HL-60 (cell line): ENCODE measurements at regions not wholly inside any gene's neighbourhood (a gene's known extent, or its start where the extent isn't known, plus 50 kb on each side); places are given as distances from the start of the nearest gene placed in this dataset.

ENCODE experiments used
- DNase-seq, 2 experiments: peaks; one replicate each; pipeline ENCODE4 v3.0.0-alpha.2; 2010 to 2020; ENCODE audit warnings: low read depth in 1 of 2, low spot score in 1 of 2
- H3K27ac ChIP-seq: fragments of 250-450 bp; sonication (Bioruptor Pico); replicated peaks from 2 replicates; pipeline ENCODE4 v1.5.1; 2020; ENCODE audit warnings: mild to moderate bottlenecking, moderate library complexity
- H3K27me3 ChIP-seq: fragments of 250-450 bp; sonication (Bioruptor Pico); 2 replicates; pipeline ENCODE4 v1.5.1; 2021; ENCODE audit warnings: mild to moderate bottlenecking, moderate library complexity; ENCODE audit not compliant: insufficient read depth, poor library complexity, severe bottlenecking
- H3K4me3 ChIP-seq: replicated peaks from 2 replicates; pipeline ENCODE4 v1.5.1; 2011; ENCODE audit warnings: mild to moderate bottlenecking, control low read depth, low read length; ENCODE audit not compliant: insufficient read depth
- CTCF ChIP-seq: IDR thresholded peaks from one replicate; pipeline ENCODE4 v1.5.1; 2011; ENCODE audit warnings: low read length, control low read depth, inconsistent platforms; ENCODE audit not compliant: insufficient read depth
- GABPA ChIP-seq: IDR thresholded peaks from 2 replicates; pipeline ENCODE4 v1.6.1; 2012; ENCODE audit warnings: low read depth
- POLR2AphosphoS5 ChIP-seq: IDR thresholded peaks from 2 replicates; pipeline ENCODE4 v1.6.1; 2012; ENCODE audit warnings: low read depth
- REST ChIP-seq: IDR thresholded peaks from 2 replicates; pipeline ENCODE4 v1.6.1; 2012; ENCODE audit warnings: low read depth; ENCODE audit not compliant: insufficient replicate concordance
- SPI1 ChIP-seq: IDR thresholded peaks from 2 replicates; pipeline ENCODE4 v1.6.1; 2012; ENCODE audit warnings: low read depth, mild to moderate bottlenecking, borderline replicate concordance

GRCh38 chr6:45737331-45738056 is 278.2 kb downstream of the CLIC5 start:
- no peak for DNase-seq
- Histone ChIP-seq H3K27me3 (no peaks in the 10 kb centered on the region), H3K4me3 (no peak overlapping the region), H3K27ac (no peak overlapping the region)
- TF ChIP-seq CTCF (no peak), SPI1 (no peak), REST (no peak), GABPA (no peak), POLR2AphosphoS5 (no peak)

- no peak for TF ChIP-seq CTCF
- no peak for TF ChIP-seq SPI1
- no peak for TF ChIP-seq POLR2AphosphoS5
- TF ChIP-seq GABPA = no peak
- no peak for TF ChIP-seq REST
- Histone ChIP-seq H3K27ac (no peak overlapping the region), H3K4me3 (no peak overlapping the region), H3K27me3 (no peaks in the 10 kb centered on the region)
- no peak for DNase-seq
Measured at GRCh38 chr6:45736134-45736533, 279.5 kb downstream of the CLIC5 start.

- no peak for TF ChIP-seq GABPA
- no peak for TF ChIP-seq CTCF
- no peak for TF ChIP-seq REST
- TF ChIP-seq POLR2AphosphoS5 = no peak
- TF ChIP-seq SPI1 = no peak
- no peak overlapping the region for H3K4me3 ChIP-seq
- DNase-seq = no peak
- no peak overlapping the region for H3K27ac ChIP-seq
- H3K27me3 ChIP-seq = no peaks in the 10 kb centered on the region
Measured at GRCh38 chr6:45732731-45733130, 282.9 kb downstream of the CLIC5 start.
